ENCODE measurements at regions not wholly inside any gene's neighbourhood (a gene's known extent, or its start where the extent isn't known, plus 50 kb on each side); places are given as distances from the start of the nearest gene placed in this dataset.

DNA sequence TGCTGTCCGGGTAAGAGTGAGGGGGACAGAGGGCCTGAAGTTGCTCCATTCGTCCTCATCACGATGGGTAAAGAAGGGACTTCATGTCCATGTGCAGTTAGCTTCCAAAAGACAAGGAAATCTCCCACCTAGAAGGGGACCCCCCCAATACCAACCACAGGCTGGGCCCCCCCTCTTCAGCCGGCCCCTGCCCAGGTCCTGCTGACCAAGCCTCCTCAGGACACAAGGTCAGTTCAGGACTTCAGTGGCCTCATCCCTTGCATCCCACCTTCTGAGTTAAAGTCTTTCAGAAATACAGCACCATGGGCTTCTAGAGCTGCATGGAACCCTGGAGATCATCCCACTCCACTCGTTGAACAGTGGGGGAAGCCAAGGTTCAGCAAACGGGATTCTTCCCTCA is 115.4 kb upstream of the ERG start:
- H3K9me3 ChIP-seq (ENCODE audit: insufficient read depth, low read depth, low read length) = no peaks in the 10 kb centered on the region
- no peak overlapping the region for H4K91ac ChIP-seq (ENCODE audit: low read depth, low read length)
- H2BK5ac ChIP-seq (ENCODE audit: low read depth, low read length, poor library complexity) = no peak overlapping the region
- H2BK12ac ChIP-seq (ENCODE audit: low read length) = no peak overlapping the region
- no peak overlapping the region for H2AK5ac ChIP-seq (ENCODE audit: low read length)
- H3K27ac ChIP-seq (ENCODE audit: low read depth, low read length) = no peak overlapping the region
- no peak overlapping the region for H4K8ac ChIP-seq (ENCODE audit: low read depth, low read length)
- H3K4me3 ChIP-seq (ENCODE audit: low read depth, low read length) = no peak overlapping the region
- no peaks in the 10 kb centered on the region for H3K79me2 ChIP-seq (ENCODE audit: control insufficient read depth, insufficient read depth, low read length, poor library complexity)
- H3K79me1 ChIP-seq (ENCODE audit: low read length) = no peaks in the 10 kb centered on the region
- no peak overlapping the region for H3K9ac ChIP-seq (ENCODE audit: low read length)
- no peaks in the 10 kb centered on the region for H3K36me3 ChIP-seq (ENCODE audit: control insufficient read depth in 1 of 2, insufficient read depth in 2 of 2, low read length in 2 of 2)
- no peak overlapping the region for H2BK120ac ChIP-seq (ENCODE audit: insufficient read depth, low read length, poor library complexity)
- H3K4me2 ChIP-seq (ENCODE audit: low read length) = no peak overlapping the region
- DNase-seq = no peak
- no peak overlapping the region for H3K23ac ChIP-seq (ENCODE audit: low read length)
- H3K18ac ChIP-seq (ENCODE audit: low read length) = no peak overlapping the region
- no peak overlapping the region for H3K14ac ChIP-seq (ENCODE audit: low read length)
- no peak overlapping the region for H4K12ac ChIP-seq (ENCODE audit: low read depth, low read length)
- no peaks in the 10 kb centered on the region for H3K4me1 ChIP-seq (ENCODE audit: control insufficient read depth in 1 of 2, insufficient read depth in 2 of 2, low read length in 2 of 2)
- H2AFZ ChIP-seq (ENCODE audit: insufficient read depth, low read length, poor library complexity) = no peak overlapping the region
- no CpG with 5 or more reads among the region's 6 CpGs for WGBS (ENCODE audit: extremely low coverage, insufficient coverage, insufficient read length)
- H3K27me3 ChIP-seq (ENCODE audit: insufficient read depth, low read length) = no peaks in the 10 kb centered on the region
- H3K4ac ChIP-seq (ENCODE audit: low read depth, low read length) = no peak overlapping the region

DNA sequence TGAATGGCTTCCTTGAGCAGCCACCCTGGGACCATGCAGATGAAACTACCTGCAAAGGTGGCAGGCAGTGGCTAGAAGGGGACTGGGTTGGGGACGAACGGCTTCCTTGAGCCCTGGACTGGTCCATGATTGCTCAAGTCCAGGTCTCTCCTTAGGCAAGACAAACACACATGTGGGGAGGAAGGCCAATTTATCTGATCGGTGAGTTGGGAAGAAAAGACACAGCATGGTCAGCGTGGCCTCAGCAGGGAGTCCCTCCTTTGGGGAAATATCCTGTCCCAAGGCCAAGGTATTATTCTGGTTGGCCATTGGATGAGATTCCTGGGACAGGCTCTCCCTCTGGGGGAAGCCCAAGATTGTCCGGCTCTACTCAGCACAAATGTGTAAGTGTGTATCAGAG is 116.3 kb upstream of the ERG start:
- no peak overlapping the region for H2AFZ ChIP-seq (ENCODE audit: insufficient read depth, low read length, poor library complexity)
- H3K4ac ChIP-seq (ENCODE audit: low read depth, low read length) = no peak overlapping the region
- no peak overlapping the region for H4K8ac ChIP-seq (ENCODE audit: low read depth, low read length)
- no peak overlapping the region for H2BK12ac ChIP-seq (ENCODE audit: low read length)
- no peak overlapping the region for H3K14ac ChIP-seq (ENCODE audit: low read length)
- no peak overlapping the region for H4K12ac ChIP-seq (ENCODE audit: low read depth, low read length)
- H2BK120ac ChIP-seq (ENCODE audit: insufficient read depth, low read length, poor library complexity) = no peak overlapping the region
- no peaks in the 10 kb centered on the region for H3K79me1 ChIP-seq (ENCODE audit: low read length)
- H3K27me3 ChIP-seq (ENCODE audit: insufficient read depth, low read length) = no peaks in the 10 kb centered on the region
- H3K18ac ChIP-seq (ENCODE audit: low read length) = no peak overlapping the region
- H4K91ac ChIP-seq (ENCODE audit: low read depth, low read length) = no peak overlapping the region
- H2BK5ac ChIP-seq (ENCODE audit: low read depth, low read length, poor library complexity) = no peak overlapping the region
- no peak overlapping the region for H3K9ac ChIP-seq (ENCODE audit: low read length)
- no peak overlapping the region for H2AK5ac ChIP-seq (ENCODE audit: low read length)
- H3K23ac ChIP-seq (ENCODE audit: low read length) = no peak overlapping the region
- no CpG with 5 or more reads among the region's 5 CpGs for WGBS (ENCODE audit: extremely low coverage, insufficient coverage, insufficient read length)
- no peaks in the 10 kb centered on the region for H3K4me1 ChIP-seq (ENCODE audit: control insufficient read depth in 1 of 2, insufficient read depth in 2 of 2, low read length in 2 of 2)
- H3K9me3 ChIP-seq (ENCODE audit: insufficient read depth, low read depth, low read length) = no peaks in the 10 kb centered on the region
- H3K79me2 ChIP-seq (ENCODE audit: control insufficient read depth, insufficient read depth, low read length, poor library complexity) = no peaks in the 10 kb centered on the region
- H3K4me2 ChIP-seq (ENCODE audit: low read length) = no peak overlapping the region
- no peak for DNase-seq
- no peaks in the 10 kb centered on the region for H3K36me3 ChIP-seq (ENCODE audit: control insufficient read depth in 1 of 2, insufficient read depth in 2 of 2, low read length in 2 of 2)
- no peak overlapping the region for H3K4me3 ChIP-seq (ENCODE audit: low read depth, low read length)
- H3K27ac ChIP-seq (ENCODE audit: low read depth, low read length) = no peak overlapping the region

DNA sequence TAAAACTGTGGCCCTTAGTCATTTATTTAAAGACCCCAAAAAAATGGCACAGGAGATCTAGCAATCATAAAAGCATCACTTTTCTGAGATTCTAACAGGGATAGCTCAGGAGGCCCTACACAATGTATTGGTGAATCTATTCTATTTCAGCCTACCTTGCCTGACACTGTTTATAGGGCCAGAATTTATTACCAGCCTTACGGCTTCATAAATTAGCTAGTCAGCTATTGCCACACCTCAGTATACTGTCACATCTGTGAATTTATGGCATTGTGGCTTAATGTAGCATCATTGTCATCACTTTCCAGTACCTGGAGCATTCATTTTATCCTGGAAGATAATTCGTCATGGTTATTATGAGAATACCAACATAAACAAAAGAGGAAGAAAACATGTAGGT is 121.2 kb upstream of the ERG start:
- H4K8ac ChIP-seq (ENCODE audit: low read depth, low read length) = no peak overlapping the region

DNA sequence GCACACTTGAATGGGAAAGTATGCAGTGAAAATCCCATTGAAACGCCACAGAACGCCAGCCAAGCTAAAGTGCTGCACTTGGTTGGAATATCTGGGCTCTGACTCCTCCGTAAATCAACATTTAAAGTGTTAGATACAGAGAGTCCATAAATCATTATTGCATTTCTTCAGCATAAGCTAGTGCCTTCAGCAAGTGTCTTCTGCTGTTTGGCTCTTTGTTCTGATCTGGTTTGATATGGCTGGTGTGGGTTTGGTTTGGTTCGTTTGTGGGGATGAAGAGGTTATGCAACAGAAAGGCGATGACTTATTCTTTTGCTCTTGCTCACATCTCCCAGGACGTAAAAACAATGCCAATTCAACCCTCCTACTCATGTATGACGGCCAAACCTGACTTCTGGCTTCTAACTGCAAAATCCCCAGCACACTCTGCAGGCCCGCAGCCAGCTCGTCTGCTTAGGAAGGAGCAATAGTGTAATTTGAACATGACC is 121.8 kb upstream of the ERG start:
- H2AK5ac ChIP-seq (ENCODE audit: low read length) = no peak overlapping the region
- H3K36me3 ChIP-seq (ENCODE audit: control insufficient read depth in 1 of 2, insufficient read depth in 2 of 2, low read length in 2 of 2) = no peaks in the 10 kb centered on the region
- no CpG with 5 or more reads among the region's 9 CpGs for WGBS (ENCODE audit: extremely low coverage, insufficient coverage, insufficient read length)

More for the DNA sequence above, 121.2 kb upstream of the ERG start:
- Histone ChIP-seq H3K36me3 (ENCODE audit: control insufficient read depth in 1 of 2, insufficient read depth in 2 of 2, low read length in 2 of 2) (no peaks in the 10 kb centered on the region), H2BK120ac (ENCODE audit: insufficient read depth, low read length, poor library complexity) (no peak overlapping the region), H3K27me3 (ENCODE audit: insufficient read depth, low read length) (no peaks in the 10 kb centered on the region), H2AFZ (ENCODE audit: insufficient read depth, low read length, poor library complexity) (no peak overlapping the region), H3K14ac (ENCODE audit: low read length) (no peak overlapping the region), H3K23ac (ENCODE audit: low read length) (no peak overlapping the region), H3K4me2 (ENCODE audit: low read length) (no peak overlapping the region), H3K4ac (ENCODE audit: low read depth, low read length) (no peak overlapping the region), H3K9ac (ENCODE audit: low read length) (no peak overlapping the region), H2BK5ac (ENCODE audit: low read depth, low read length, poor library complexity) (no peak overlapping the region), H3K18ac (ENCODE audit: low read length) (no peak overlapping the region), H3K79me2 (ENCODE audit: control insufficient read depth, insufficient read depth, low read length, poor library complexity) (no peaks in the 10 kb centered on the region), H2BK12ac (ENCODE audit: low read length) (no peak overlapping the region), H3K79me1 (ENCODE audit: low read length) (no peaks in the 10 kb centered on the region), H4K91ac (ENCODE audit: low read depth, low read length) (no peak overlapping the region), H4K12ac (ENCODE audit: low read depth, low read length) (no peak overlapping the region), H3K4me3 (ENCODE audit: low read depth, low read length) (no peak overlapping the region), H3K27ac (ENCODE audit: low read depth, low read length) (no peak overlapping the region), H2AK5ac (ENCODE audit: low read length) (no peak overlapping the region), H3K9me3 (ENCODE audit: insufficient read depth, low read depth, low read length) (peaks cover 5% of the 10 kb centered on the region), H3K4me1 (ENCODE audit: control insufficient read depth in 1 of 2, insufficient read depth in 2 of 2, low read length in 2 of 2) (peaks cover 0 to 2% of the 10 kb centered on the region in 2 experiments)
- no CpG with 5 or more reads among the region's 2 CpGs for WGBS (ENCODE audit: extremely low coverage, insufficient coverage, insufficient read length)
- no peak for DNase-seq

More for the DNA sequence above, 121.8 kb upstream of the ERG start:
- no peak overlapping the region for H2BK12ac ChIP-seq (ENCODE audit: low read length)
- H3K4ac ChIP-seq (ENCODE audit: low read depth, low read length) = no peak overlapping the region
- H4K8ac ChIP-seq (ENCODE audit: low read depth, low read length) = no peak overlapping the region
- H3K23ac ChIP-seq (ENCODE audit: low read length) = no peak overlapping the region
- no peaks in the 10 kb centered on the region for H3K27me3 ChIP-seq (ENCODE audit: insufficient read depth, low read length)
- no peak overlapping the region for H2BK5ac ChIP-seq (ENCODE audit: low read depth, low read length, poor library complexity)
- no peaks in the 10 kb centered on the region for H3K79me1 ChIP-seq (ENCODE audit: low read length)
- H3K14ac ChIP-seq (ENCODE audit: low read length) = no peak overlapping the region
- no peak overlapping the region for H3K18ac ChIP-seq (ENCODE audit: low read length)
- no peak overlapping the region for H3K4me3 ChIP-seq (ENCODE audit: low read depth, low read length)
- DNase-seq = no peak
- no peak overlapping the region for H3K9ac ChIP-seq (ENCODE audit: low read length)
- H3K9me3 ChIP-seq (ENCODE audit: insufficient read depth, low read depth, low read length) = peaks cover 5% of the 10 kb centered on the region
- no peak overlapping the region for H4K91ac ChIP-seq (ENCODE audit: low read depth, low read length)
- no peaks in the 10 kb centered on the region for H3K79me2 ChIP-seq (ENCODE audit: control insufficient read depth, insufficient read depth, low read length, poor library complexity)
- H3K4me1 ChIP-seq (ENCODE audit: control insufficient read depth in 1 of 2, insufficient read depth in 2 of 2, low read length in 2 of 2) = peaks cover 0 to 2% of the 10 kb centered on the region in 2 experiments
- no peak overlapping the region for H4K12ac ChIP-seq (ENCODE audit: low read depth, low read length)
- H3K27ac ChIP-seq (ENCODE audit: low read depth, low read length) = no peak overlapping the region
- H2BK120ac ChIP-seq (ENCODE audit: insufficient read depth, low read length, poor library complexity) = no peak overlapping the region
- no peak overlapping the region for H2AFZ ChIP-seq (ENCODE audit: insufficient read depth, low read length, poor library complexity)
- H3K4me2 ChIP-seq (ENCODE audit: low read length) = no peak overlapping the region
